HEK293 (cell line): ENCODE measurements at regions not wholly inside any gene's neighbourhood (a gene's known extent, or its start where the extent isn't known, plus 50 kb on each side); places are given as distances from the start of the nearest gene placed in this dataset.
"Not testable (repeated sequence)": the region's sequence is repeated elsewhere in the genome, so short reads cannot be mapped to it uniquely, and the experiment has no call there.

Experiments
- CTCF ChIA-PET: fragments of 350-600 bp; formaldehyde crosslinking; extraction: SDS; loops from one replicate; lab custom pipeline; 2021; ENCODE audit warnings: antibody characterized with exemption; lab: Yijun Ruan, JAX
- POLR2A ChIA-PET: fragments of 300-600 bp; formaldehyde crosslinking; extraction: SDS; loops from one replicate; lab custom pipeline; 2020; ENCODE audit warnings: antibody characterized with exemption, inconsistent platforms; lab: Yijun Ruan, JAX
- H3K27ac ChIP-seq: fragments of 200-500 bp; sonication (Bioruptor generic); 2 replicates; pipeline ENCODE4 v1.5.1; 2014; ENCODE audit warnings: low read depth, low read length, control low read depth, inconsistent platforms; ENCODE audit errors: extremely low read depth
- H3K36me3 ChIP-seq, 2 experiments: fragments of 200-500 bp in 1 of 2; sonication (Bioruptor generic) in 1 of 2; 1 replicate in 1 of 2; 2 replicates in 1 of 2; pipeline ENCODE4 v1.5.1; 2014 to 2017; ENCODE audit warnings: inconsistent platforms in 2 of 2, low read length in 2 of 2; ENCODE audit not compliant: control insufficient read depth in 2 of 2, insufficient read depth in 1 of 2
- H3K4me1 ChIP-seq: fragments of 200-500 bp; sonication (Bioruptor generic); 2 replicates; pipeline ENCODE4 v1.5.1; 2014; ENCODE audit warnings: mild to moderate bottlenecking, low read length, inconsistent platforms; ENCODE audit not compliant: control insufficient read depth, insufficient read depth
- H3K4me3 ChIP-seq: 2 replicates; pipeline ENCODE4 v1.5.1; 2011; ENCODE audit warnings: low read depth, mild to moderate bottlenecking, control low read depth, low read length, moderate library complexity
- H3K9me3 ChIP-seq: fragments of 200-500 bp; sonication (Bioruptor generic); 2 replicates; pipeline ENCODE4 v1.5.1; 2014; ENCODE audit warnings: low read depth, low read length, inconsistent platforms; ENCODE audit not compliant: control insufficient read depth, insufficient read depth
- GLIS2 ChIP-seq: fragments of 450-650 bp; formaldehyde crosslinking; IDR thresholded peaks from 2 replicates; pipeline ENCODE4 v1.5.1; 2016; ENCODE audit warnings: missing biosample characterization, missing genetic modification characterization
- KLF1 ChIP-seq: fragments of 450-650 bp; formaldehyde crosslinking; IDR thresholded peaks from 2 replicates; pipeline ENCODE4 v1.5.1; 2016; ENCODE audit warnings: missing biosample characterization, missing genetic modification characterization
- KLF16 ChIP-seq: fragments of 450-650 bp; formaldehyde crosslinking; IDR thresholded peaks from 2 replicates; pipeline ENCODE4 v1.5.1; 2017; ENCODE audit warnings: missing biosample characterization, missing genetic modification characterization
- KLF7 ChIP-seq: fragments of 450-650 bp; formaldehyde crosslinking; IDR thresholded peaks from 2 replicates; pipeline ENCODE4 v1.5.1; 2016; ENCODE audit warnings: missing biosample characterization, missing genetic modification characterization, borderline replicate concordance
- OVOL3 ChIP-seq: fragments of 450-650 bp; formaldehyde crosslinking; IDR thresholded peaks from 2 replicates; pipeline ENCODE4 v1.5.1; 2016; ENCODE audit warnings: missing biosample characterization, missing genetic modification characterization
- SALL2 ChIP-seq: fragments of 450-650 bp; formaldehyde crosslinking; IDR thresholded peaks from 2 replicates; pipeline ENCODE4 v1.5.0; 2017; ENCODE audit warnings: missing biosample characterization, mild to moderate bottlenecking, missing genetic modification characterization, borderline replicate concordance
- YY1 ChIP-seq: fragments of 450-650 bp; formaldehyde crosslinking; IDR thresholded peaks from 2 replicates; pipeline ENCODE4 v1.5.1; 2018; ENCODE audit warnings: missing biosample characterization, missing genetic modification characterization
- ZFP69B ChIP-seq: fragments of 450-650 bp; formaldehyde crosslinking; IDR thresholded peaks from 2 replicates; pipeline ENCODE4 v1.5.1; 2016; ENCODE audit warnings: missing biosample characterization, missing genetic modification characterization
- ZNF174 ChIP-seq: fragments of 450-650 bp; formaldehyde crosslinking; IDR thresholded peaks from 2 replicates; pipeline ENCODE4 v1.5.0; 2017; ENCODE audit warnings: missing biosample characterization, mild to moderate bottlenecking, missing genetic modification characterization
- ZNF223 ChIP-seq: fragments of 450-650 bp; formaldehyde crosslinking; IDR thresholded peaks from 2 replicates; pipeline ENCODE4 v1.5.1; 2016; ENCODE audit warnings: missing biosample characterization, missing genetic modification characterization
- ZNF560 ChIP-seq: fragments of 450-650 bp; formaldehyde crosslinking; IDR thresholded peaks from 2 replicates; pipeline ENCODE4 v1.5.1; 2017; ENCODE audit warnings: missing biosample characterization, missing genetic modification characterization, borderline replicate concordance
- ZNF561 ChIP-seq: fragments of 450-650 bp; IDR thresholded peaks from 2 replicates; pipeline ENCODE4 v1.5.1; 2018; ENCODE audit warnings: missing biosample characterization, missing genetic modification characterization, borderline replicate concordance
- ZNF600 ChIP-seq: fragments of 450-650 bp; formaldehyde crosslinking; IDR thresholded peaks from 2 replicates; pipeline ENCODE4 v1.5.1; 2016; ENCODE audit warnings: missing biosample characterization, missing genetic modification characterization
- ZNF654 ChIP-seq: fragments of 450-650 bp; formaldehyde crosslinking; IDR thresholded peaks from 2 replicates; pipeline ENCODE4 v1.5.1; 2016; ENCODE audit warnings: low read depth, missing biosample characterization, missing genetic modification characterization
- TF ChIP-seq, protein P1 (sequence below): fragments of 450-650 bp; formaldehyde crosslinking; IDR thresholded peaks from 2 replicates; pipeline ENCODE4 v1.5.1; 2016; ENCODE audit warnings: missing biosample characterization, missing genetic modification characterization
- TF ChIP-seq, protein P2 (sequence below): fragments of 450-650 bp; IDR thresholded peaks from 2 replicates; pipeline ENCODE4 v1.5.1; 2018; ENCODE audit warnings: missing biosample characterization, missing genetic modification characterization
- TF ChIP-seq, protein P3 (sequence below): fragments of 450-650 bp; formaldehyde crosslinking; IDR thresholded peaks from 2 replicates; pipeline ENCODE4 v1.5.1; 2016; ENCODE audit warnings: missing biosample characterization, missing genetic modification characterization
- TF ChIP-seq, protein P4 (sequence below): fragments of 450-650 bp; formaldehyde crosslinking; IDR thresholded peaks from 2 replicates; pipeline ENCODE4 v1.5.1; 2016; ENCODE audit warnings: missing biosample characterization, missing genetic modification characterization, borderline replicate concordance
- TF ChIP-seq, protein P5 (sequence below): fragments of 450-650 bp; formaldehyde crosslinking; IDR thresholded peaks from 2 replicates; pipeline ENCODE4 v1.5.1; 2016; ENCODE audit warnings: missing biosample characterization, missing genetic modification characterization
- TF ChIP-seq, protein P6 (sequence below): fragments of 450-650 bp; formaldehyde crosslinking; IDR thresholded peaks from 2 replicates; pipeline ENCODE4 v1.5.1; 2016; ENCODE audit warnings: missing biosample characterization, missing genetic modification characterization, low read depth
- TF ChIP-seq, protein P7 (sequence below): fragments of 450-650 bp; formaldehyde crosslinking; IDR thresholded peaks from 2 replicates; pipeline ENCODE4 v1.5.1; 2017; ENCODE audit warnings: missing biosample characterization, missing genetic modification characterization

DNA sequence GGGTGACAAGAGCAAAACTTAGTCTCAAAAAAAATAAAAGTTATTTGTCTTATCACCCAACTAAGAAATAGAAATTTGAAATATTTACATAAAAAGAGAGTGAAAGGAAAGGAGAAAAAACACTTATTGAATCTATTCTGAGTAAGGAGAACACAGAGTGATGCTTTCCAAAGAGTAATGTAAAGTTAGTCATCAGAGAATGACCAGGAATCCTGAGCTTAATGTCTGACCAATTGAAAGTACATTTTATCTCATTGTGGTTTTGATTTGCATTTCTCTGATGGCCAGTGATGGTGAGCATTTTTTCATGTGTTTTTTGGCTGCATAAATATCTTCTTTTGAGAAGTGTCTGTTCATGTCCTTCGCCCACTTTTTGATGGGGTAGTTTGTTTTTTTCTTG is 300.2 kb upstream of the TNC start:
- H3K27ac ChIP-seq, H3K9me3 ChIP-seq, POLR2A ChIA-PET, CTCF ChIA-PET, H3K4me3 ChIP-seq, H3K4me1 ChIP-seq, H3K36me3 ChIP-seq: not testable (repeated sequence)

DNA sequence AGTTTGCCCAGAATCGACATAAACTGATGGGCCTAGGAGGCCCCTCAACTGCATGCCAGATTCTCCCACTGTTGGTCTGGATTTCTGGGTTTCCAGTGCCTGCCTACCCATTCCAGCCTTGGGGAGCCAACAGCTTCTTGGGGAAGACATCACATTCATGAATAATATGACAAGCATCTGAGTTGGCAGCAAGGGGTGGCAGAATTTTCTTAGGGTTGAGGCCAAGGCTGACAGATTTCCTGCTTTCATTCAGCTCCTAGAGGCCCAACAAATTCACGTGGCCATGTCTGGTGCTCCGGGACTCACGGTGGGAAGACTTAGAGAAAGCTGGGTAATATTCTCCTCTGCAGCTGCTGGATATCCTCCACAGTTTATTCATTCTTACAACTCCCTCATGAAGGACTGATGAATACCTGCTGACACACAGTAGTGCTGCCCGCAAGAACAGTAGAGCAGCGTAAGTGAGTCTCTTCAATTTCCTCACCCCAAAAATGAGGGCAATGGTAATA is 305.0 kb upstream of the TNC start:
- CTCF ChIA-PET: no interaction called here
- Histone ChIP-seq H3K4me1 (no peaks in the 10 kb centered on the region), H3K36me3 (no peaks in the 10 kb centered on the region), H3K4me3 (no peak overlapping the region), H3K9me3 (no peaks in the 10 kb centered on the region; the same call in 1 of the 2 replicates), H3K27ac (no peak overlapping the region)
- POLR2A ChIA-PET: no interaction called here
- TF ChIP-seq ZNF561 (tag by site-specific recombination) (no peak), GLIS2 (tag by site-specific recombination) (no peak), ZNF560 (tag by site-specific recombination) (no peak), KLF7 (tag by site-specific recombination) (no peak), OVOL3 (no peak), ZNF600 (tag by site-specific recombination) (no peak), ZNF174 (tag by site-specific recombination) (no peak), ZFP69B (tag by site-specific recombination) (no peak), YY1 (tag by site-specific recombination) (no peak)
- TF ChIP-seq, protein P1, sequence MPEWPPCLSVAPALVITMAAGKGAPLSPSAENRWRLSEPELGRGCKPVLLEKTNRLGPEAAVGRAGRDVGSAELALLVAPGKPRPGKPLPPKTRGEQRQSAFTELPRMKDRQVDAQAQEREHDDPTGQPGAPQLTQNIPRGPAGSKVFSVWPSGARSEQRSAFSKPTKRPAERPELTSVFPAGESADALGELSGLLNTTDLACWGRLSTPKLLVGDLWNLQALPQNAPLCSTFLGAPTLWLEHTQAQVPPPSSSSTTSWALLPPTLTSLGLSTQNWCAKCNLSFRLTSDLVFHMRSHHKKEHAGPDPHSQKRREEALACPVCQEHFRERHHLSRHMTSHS (tag by site-specific recombination): no peak
- TF ChIP-seq, protein P2, sequence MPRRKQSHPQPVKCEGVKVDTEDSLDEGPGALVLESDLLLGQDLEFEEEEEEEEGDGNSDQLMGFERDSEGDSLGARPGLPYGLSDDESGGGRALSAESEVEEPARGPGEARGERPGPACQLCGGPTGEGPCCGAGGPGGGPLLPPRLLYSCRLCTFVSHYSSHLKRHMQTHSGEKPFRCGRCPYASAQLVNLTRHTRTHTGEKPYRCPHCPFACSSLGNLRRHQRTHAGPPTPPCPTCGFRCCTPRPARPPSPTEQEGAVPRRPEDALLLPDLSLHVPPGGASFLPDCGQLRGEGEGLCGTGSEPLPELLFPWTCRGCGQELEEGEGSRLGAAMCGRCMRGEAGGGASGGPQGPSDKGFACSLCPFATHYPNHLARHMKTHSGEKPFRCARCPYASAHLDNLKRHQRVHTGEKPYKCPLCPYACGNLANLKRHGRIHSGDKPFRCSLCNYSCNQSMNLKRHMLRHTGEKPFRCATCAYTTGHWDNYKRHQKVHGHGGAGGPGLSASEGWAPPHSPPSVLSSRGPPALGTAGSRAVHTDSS (tag by site-specific recombination): no peak
- TF ChIP-seq, protein P3, sequence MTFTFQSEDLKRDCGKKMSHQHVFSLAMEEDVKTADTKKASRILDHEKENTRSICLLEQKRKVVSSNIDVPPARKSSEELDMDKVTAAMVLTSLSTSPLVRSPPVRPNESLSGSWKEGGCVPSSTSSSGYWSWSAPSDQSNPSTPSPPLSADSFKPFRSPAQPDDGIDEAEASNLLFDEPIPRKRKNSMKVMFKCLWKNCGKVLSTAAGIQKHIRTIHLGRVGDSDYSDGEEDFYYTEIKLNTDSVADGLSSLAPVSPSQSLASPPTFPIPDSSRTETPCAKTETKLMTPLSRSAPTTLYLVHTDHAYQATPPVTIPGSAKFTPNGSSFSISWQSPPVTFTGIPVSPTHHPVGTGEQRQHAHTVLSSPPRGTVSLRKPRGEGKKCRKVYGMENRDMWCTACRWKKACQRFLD (tag by site-specific recombination): no peak
- TF ChIP-seq, protein P4, sequence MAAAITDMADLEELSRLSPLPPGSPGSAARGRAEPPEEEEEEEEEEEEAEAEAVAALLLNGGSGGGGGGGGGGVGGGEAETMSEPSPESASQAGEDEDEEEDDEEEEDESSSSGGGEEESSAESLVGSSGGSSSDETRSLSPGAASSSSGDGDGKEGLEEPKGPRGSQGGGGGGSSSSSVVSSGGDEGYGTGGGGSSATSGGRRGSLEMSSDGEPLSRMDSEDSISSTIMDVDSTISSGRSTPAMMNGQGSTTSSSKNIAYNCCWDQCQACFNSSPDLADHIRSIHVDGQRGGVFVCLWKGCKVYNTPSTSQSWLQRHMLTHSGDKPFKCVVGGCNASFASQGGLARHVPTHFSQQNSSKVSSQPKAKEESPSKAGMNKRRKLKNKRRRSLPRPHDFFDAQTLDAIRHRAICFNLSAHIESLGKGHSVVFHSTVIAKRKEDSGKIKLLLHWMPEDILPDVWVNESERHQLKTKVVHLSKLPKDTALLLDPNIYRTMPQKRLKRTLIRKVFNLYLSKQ (tag by site-specific recombination): no peak

DNA sequence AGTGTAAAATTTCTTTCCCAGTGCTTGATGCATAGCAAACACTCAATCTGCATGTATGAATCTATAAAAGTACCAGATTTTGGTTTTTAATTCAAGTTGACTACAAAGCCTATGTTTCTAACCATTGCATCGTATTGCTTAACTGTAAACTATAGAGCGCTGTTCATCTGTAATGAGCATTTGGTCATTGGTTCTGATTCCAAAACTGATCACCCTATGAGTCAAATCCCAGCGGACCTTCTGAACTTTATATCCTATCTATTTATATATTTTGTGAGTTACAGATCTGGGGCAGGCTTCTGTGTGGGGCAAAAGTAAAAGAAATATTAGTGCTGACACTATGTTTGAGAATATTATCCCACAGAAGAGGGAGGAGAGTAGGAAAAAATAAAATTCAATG is 305.7 kb upstream of the TNC start:
- H3K4me1 ChIP-seq: no peaks in the 10 kb centered on the region
- H3K27ac ChIP-seq: no peak overlapping the region
- no peaks in the 10 kb centered on the region for H3K36me3 ChIP-seq
- H3K9me3 ChIP-seq: no peaks in the 10 kb centered on the region; the same call in 1 of the 2 replicates
- CTCF ChIA-PET: no interaction called here
- POLR2A ChIA-PET: no interaction called here
- no peak overlapping the region for H3K4me3 ChIP-seq
- TF ChIP-seq KLF1 (tag by site-specific recombination) (no peak), ZNF223 (tag by site-specific recombination) (no peak), ZNF654 (tag by site-specific recombination) (no peak), SALL2 (tag by site-specific recombination) (no peak), KLF16 (tag by site-specific recombination) (no peak)
- TF ChIP-seq, protein P5, sequence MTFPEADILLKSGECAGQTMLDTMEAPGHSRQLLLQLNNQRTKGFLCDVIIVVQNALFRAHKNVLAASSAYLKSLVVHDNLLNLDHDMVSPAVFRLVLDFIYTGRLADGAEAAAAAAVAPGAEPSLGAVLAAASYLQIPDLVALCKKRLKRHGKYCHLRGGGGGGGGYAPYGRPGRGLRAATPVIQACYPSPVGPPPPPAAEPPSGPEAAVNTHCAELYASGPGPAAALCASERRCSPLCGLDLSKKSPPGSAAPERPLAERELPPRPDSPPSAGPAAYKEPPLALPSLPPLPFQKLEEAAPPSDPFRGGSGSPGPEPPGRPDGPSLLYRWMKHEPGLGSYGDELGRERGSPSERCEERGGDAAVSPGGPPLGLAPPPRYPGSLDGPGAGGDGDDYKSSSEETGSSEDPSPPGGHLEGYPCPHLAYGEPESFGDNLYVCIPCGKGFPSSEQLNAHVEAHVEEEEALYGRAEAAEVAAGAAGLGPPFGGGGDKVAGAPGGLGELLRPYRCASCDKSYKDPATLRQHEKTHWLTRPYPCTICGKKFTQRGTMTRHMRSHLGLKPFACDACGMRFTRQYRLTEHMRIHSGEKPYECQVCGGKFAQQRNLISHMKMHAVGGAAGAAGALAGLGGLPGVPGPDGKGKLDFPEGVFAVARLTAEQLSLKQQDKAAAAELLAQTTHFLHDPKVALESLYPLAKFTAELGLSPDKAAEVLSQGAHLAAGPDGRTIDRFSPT: no peak
- TF ChIP-seq, protein P6, sequence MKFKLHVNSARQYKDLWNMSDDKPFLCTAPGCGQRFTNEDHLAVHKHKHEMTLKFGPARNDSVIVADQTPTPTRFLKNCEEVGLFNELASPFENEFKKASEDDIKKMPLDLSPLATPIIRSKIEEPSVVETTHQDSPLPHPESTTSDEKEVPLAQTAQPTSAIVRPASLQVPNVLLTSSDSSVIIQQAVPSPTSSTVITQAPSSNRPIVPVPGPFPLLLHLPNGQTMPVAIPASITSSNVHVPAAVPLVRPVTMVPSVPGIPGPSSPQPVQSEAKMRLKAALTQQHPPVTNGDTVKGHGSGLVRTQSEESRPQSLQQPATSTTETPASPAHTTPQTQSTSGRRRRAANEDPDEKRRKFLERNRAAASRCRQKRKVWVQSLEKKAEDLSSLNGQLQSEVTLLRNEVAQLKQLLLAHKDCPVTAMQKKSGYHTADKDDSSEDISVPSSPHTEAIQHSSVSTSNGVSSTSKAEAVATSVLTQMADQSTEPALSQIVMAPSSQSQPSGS (tag by site-specific recombination): no peak
- TF ChIP-seq, protein P7, sequence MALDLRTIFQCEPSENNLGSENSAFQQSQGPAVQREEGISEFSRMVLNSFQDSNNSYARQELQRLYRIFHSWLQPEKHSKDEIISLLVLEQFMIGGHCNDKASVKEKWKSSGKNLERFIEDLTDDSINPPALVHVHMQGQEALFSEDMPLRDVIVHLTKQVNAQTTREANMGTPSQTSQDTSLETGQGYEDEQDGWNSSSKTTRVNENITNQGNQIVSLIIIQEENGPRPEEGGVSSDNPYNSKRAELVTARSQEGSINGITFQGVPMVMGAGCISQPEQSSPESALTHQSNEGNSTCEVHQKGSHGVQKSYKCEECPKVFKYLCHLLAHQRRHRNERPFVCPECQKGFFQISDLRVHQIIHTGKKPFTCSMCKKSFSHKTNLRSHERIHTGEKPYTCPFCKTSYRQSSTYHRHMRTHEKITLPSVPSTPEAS: no peak
